GM12878 (cell line): ENCODE measurements at regions not wholly inside any gene's neighbourhood (a gene's known extent, or its start where the extent isn't known, plus 50 kb on each side); places are given as distances from the start of the nearest gene placed in this dataset.

Source experiments
- ATAC-seq: fragments of 200-7000 bp; cut with Tn5 transposase; 3 replicates; pipeline ENCODE4 v1.9.1; 2020; ENCODE audit warnings: mild to moderate bottlenecking, moderate library complexity
- BruUV-seq: library from RNA; stranded (reverse); fragments of 400-500 nt; replicated peaks from 2 replicates; lab custom pipeline; 2021; lab: Mats Ljungman, UMichigan
- CTCF ChIA-PET: fragments of 300-600 bp; sonication (Branson Sonifier 250); formaldehyde crosslinking; extraction: SDS; loops from one replicate; lab custom pipeline; 2021; ENCODE audit warnings: inconsistent platforms; lab: Yijun Ruan, JAX
- POLR2A ChIA-PET: fragments of 350-600 bp; formaldehyde crosslinking; extraction: SDS; loops from one replicate; lab custom pipeline; 2021; ENCODE audit warnings: inconsistent platforms; lab: Charles Lee
- RAD21 ChIA-PET: fragments of 300-600 bp; sonication (Branson Sonifier 250); formaldehyde crosslinking; loops from one replicate; lab custom pipeline; 2023; ENCODE audit warnings: antibody characterized with exemption; ENCODE audit not compliant: unreplicated experiment; lab: Charles Lee
- SMC1A ChIA-PET: fragments of 300-600 bp; sonication (Branson Sonifier 250); formaldehyde crosslinking; loops from one replicate; lab custom pipeline; 2023; ENCODE audit not compliant: unreplicated experiment, uncharacterized antibody; lab: Charles Lee
- DNase-seq: peaks from one replicate; pipeline ENCODE4 v3.0.0-alpha.2; 2011; ENCODE audit warnings: low read depth, low spot score
- FAIRE-seq: peaks from 3 replicates; lab custom pipeline; 2011; peaks lifted over from hg19 to GRCh38; lab: Jason Lieb, UNC
- H2AFZ ChIP-seq: 2 replicates; pipeline ENCODE4 v1.6.0; 2011; ENCODE audit warnings: low read depth, low read length, control low read depth; ENCODE audit not compliant: control insufficient read depth
- H3K27ac ChIP-seq: 2 replicates; pipeline ENCODE4 v1.5.1; 2011; ENCODE audit warnings: control low read depth; ENCODE audit not compliant: control insufficient read depth, insufficient read depth
- H3K27me3 ChIP-seq, 2 experiments: replicated peaks in 1 of 2; 2 replicates each; pipeline versions ENCODE4 v1.6.0 to v1.6.1; 2011; ENCODE audit warnings: low read length in 1 of 2; ENCODE audit not compliant: control insufficient read depth in 2 of 2, insufficient read depth in 2 of 2
- H3K36me3 ChIP-seq, 2 experiments: 2 replicates each; pipeline ENCODE4 v1.5.1; 2011; ENCODE audit warnings: low read length in 1 of 2; ENCODE audit not compliant: control insufficient read depth in 2 of 2, insufficient read depth in 2 of 2
- H3K4me1 ChIP-seq: 2 replicates; pipeline ENCODE4 v1.6.1; 2011; ENCODE audit warnings: mild to moderate bottlenecking, low read length, moderate library complexity, mixed read lengths; ENCODE audit not compliant: control insufficient read depth, insufficient read depth
- H3K4me2 ChIP-seq: 2 replicates; pipeline ENCODE4 v1.6.0; 2011; ENCODE audit warnings: control low read depth; ENCODE audit not compliant: control insufficient read depth, insufficient read depth
- H3K4me3 ChIP-seq: fragments of 200-600 bp; sonication (generic); 2 replicates; pipeline ENCODE4 v1.5.1; 2016
- H3K79me2 ChIP-seq: 2 replicates; pipeline ENCODE4 v1.6.0; 2011; ENCODE audit warnings: low read length; ENCODE audit not compliant: control insufficient read depth, insufficient read depth
- H3K9ac ChIP-seq: 2 replicates; pipeline ENCODE4 v1.8.0; 2011; ENCODE audit warnings: low read length, control low read depth, mixed read lengths; ENCODE audit not compliant: control insufficient read depth, insufficient read depth
- H3K9me3 ChIP-seq: replicated peaks from 3 replicates; pipeline ENCODE4 v1.5.1; 2011; ENCODE audit warnings: mild to moderate bottlenecking, low read length; ENCODE audit not compliant: control insufficient read depth, insufficient read depth
- H4K20me1 ChIP-seq: 2 replicates; pipeline ENCODE4 v1.6.0; 2011; ENCODE audit not compliant: control insufficient read depth, insufficient read depth
- BRCA1 ChIP-seq: IDR thresholded peaks from 2 replicates; pipeline ENCODE4 v1.6.1; 2011; ENCODE audit warnings: low read depth, low read length, improper control_type of control experiment
- CBFB ChIP-seq: IDR thresholded peaks from 2 replicates; pipeline ENCODE4 v1.6.1; 2016; ENCODE audit warnings: antibody characterized with exemption, low read depth
- CBX3 ChIP-seq: fragments of 200-600 bp; sonication (generic); IDR thresholded peaks from 2 replicates; pipeline ENCODE4 v1.6.1; 2016; ENCODE audit warnings: low read depth, borderline replicate concordance
- IKZF2 ChIP-seq, 2 experiments: fragments of 450-650 bp; IDR thresholded peaks; 2 replicates each; pipeline ENCODE4 v1.6.1; 2017; ENCODE audit warnings: mild to moderate bottlenecking in 2 of 2, moderate library complexity in 2 of 2
- PBX3 ChIP-seq: IDR thresholded peaks from 2 replicates; pipeline ENCODE4 v1.6.1; 2011; ENCODE audit warnings: mild to moderate bottlenecking, low read depth, low read length, moderate library complexity; ENCODE audit not compliant: insufficient replicate concordance
- REST ChIP-seq: IDR thresholded peaks from 2 replicates; pipeline ENCODE4 v1.6.1; 2012; ENCODE audit warnings: mild to moderate bottlenecking, low read depth, low read length
- ZBTB4 ChIP-seq: fragments of 450-650 bp; formaldehyde crosslinking; IDR thresholded peaks from 2 replicates; pipeline ENCODE4 v1.4.0; 2022; ENCODE audit warnings: mild to moderate bottlenecking, moderate library complexity
- ZNF622 ChIP-seq: fragments of 450-650 bp; IDR thresholded peaks from 2 replicates; pipeline ENCODE4 v1.6.1; 2017; ENCODE audit warnings: mild to moderate bottlenecking, inconsistent platforms
- WGBS: methylation state at CpG from one replicate; pipeline ENCODE4 v1.1.6; 2016; ENCODE audit warnings: low lambda C conversion rate; ENCODE audit not compliant: insufficient replicate concordance, insufficient coverage; ENCODE audit errors: missing lambda C conversion rate; 5-methylcytosine and 5-hydroxymethylcytosine counted together
- in situ Hi-C: fragments of 300-500 bp; cut with MboI; formaldehyde crosslinking; loops from 9 replicates; pipeline ENCODE4 v1.14.3; 2018; ENCODE audit warnings: mixed read lengths
- intact Hi-C: fragments of 100-400 bp; cut with micrococcal nuclease; formaldehyde crosslinking; loops from one replicate; pipeline ENCODE4 v1.14.2; 2022; ENCODE audit not compliant: unreplicated experiment
- TF ChIP-seq, protein P1 (sequence below): fragments of 450-650 bp; IDR thresholded peaks from 2 replicates; pipeline ENCODE4 v1.6.1; 2016; ENCODE audit warnings: mild to moderate bottlenecking
- TF ChIP-seq, protein P2 (sequence below): fragments of 450-650 bp; IDR thresholded peaks from 2 replicates; pipeline ENCODE4 v1.6.1; 2017; ENCODE audit warnings: mild to moderate bottlenecking, low read depth, inconsistent platforms; ENCODE audit not compliant: poor library complexity, severe bottlenecking

GRCh38 chr7:155145477-155146255 lies 75.5 kb downstream of the HTR5A start:
- Histone ChIP-seq H3K9me3 (no peaks in the 10 kb centered on the region; the same call in 2 of the 3 replicates), H3K4me1 (no peaks in the 10 kb centered on the region), H3K9ac (no peak overlapping the region), H3K36me3 (no peaks in the 10 kb centered on the region), H3K79me2 (no peaks in the 10 kb centered on the region), H3K27me3 (no peaks in the 10 kb centered on the region; a peak in 1 of 4 replicates), H3K4me3 (no peak overlapping the region), H3K27ac (no peak overlapping the region), H3K4me2 (no peak overlapping the region), H4K20me1 (no peaks in the 10 kb centered on the region), H2AFZ (no peak overlapping the region)
- intact Hi-C loops (no loop called here), in situ Hi-C loops (no loop called here)
- FAIRE-seq, result no peak
- POLR2A ChIA-PET, result no interaction called here
- 12% methylated on average over 9 of the region's 9 CpGs for WGBS
- TF ChIP-seq PBX3, result no peak
- no peak for TF ChIP-seq REST
- TF ChIP-seq ZBTB4 (CRISPR knock-in tag), result no peak
- no peak for TF ChIP-seq ZNF622
- TF ChIP-seq CBX3, result no peak
- TF ChIP-seq, protein P1, sequence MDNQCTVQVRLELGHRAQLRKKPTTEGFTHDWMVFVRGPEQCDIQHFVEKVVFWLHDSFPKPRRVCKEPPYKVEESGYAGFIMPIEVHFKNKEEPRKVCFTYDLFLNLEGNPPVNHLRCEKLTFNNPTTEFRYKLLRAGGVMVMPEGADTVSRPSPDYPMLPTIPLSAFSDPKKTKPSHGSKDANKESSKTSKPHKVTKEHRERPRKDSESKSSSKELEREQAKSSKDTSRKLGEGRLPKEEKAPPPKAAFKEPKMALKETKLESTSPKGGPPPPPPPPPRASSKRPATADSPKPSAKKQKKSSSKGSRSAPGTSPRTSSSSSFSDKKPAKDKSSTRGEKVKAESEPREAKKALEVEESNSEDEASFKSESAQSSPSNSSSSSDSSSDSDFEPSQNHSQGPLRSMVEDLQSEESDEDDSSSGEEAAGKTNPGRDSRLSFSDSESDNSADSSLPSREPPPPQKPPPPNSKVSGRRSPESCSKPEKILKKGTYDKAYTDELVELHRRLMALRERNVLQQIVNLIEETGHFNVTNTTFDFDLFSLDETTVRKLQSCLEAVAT, result no peak
- TF ChIP-seq BRCA1, result no peak
- TF ChIP-seq CBFB, result no peak
- no peak for TF ChIP-seq IKZF2 (IDR thresholded peaks at IDR 0.05)
- TF ChIP-seq, protein P2, sequence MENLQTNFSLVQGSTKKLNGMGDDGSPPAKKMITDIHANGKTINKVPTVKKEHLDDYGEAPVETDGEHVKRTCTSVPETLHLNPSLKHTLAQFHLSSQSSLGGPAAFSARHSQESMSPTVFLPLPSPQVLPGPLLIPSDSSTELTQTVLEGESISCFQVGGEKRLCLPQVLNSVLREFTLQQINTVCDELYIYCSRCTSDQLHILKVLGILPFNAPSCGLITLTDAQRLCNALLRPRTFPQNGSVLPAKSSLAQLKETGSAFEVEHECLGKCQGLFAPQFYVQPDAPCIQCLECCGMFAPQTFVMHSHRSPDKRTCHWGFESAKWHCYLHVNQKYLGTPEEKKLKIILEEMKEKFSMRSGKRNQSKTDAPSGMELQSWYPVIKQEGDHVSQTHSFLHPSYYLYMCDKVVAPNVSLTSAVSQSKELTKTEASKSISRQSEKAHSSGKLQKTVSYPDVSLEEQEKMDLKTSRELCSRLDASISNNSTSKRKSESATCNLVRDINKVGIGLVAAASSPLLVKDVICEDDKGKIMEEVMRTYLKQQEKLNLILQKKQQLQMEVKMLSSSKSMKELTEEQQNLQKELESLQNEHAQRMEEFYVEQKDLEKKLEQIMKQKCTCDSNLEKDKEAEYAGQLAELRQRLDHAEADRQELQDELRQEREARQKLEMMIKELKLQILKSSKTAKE, result no peak
- RAD21 ChIA-PET, result no interaction called here
- CTCF ChIA-PET, result no interaction called here
- no peak for DNase-seq
- SMC1A ChIA-PET, result no interaction called here
- no peak for ATAC-seq
- no TSS peak for BruUV-seq
